Neural progenitor cell (in vitro differentiated cells): ENCODE measurements at regions not wholly inside any gene's neighbourhood (a gene's known extent, or its start where the extent isn't known, plus 50 kb on each side); places are given as distances from the start of the nearest gene placed in this dataset.

Experiments
- DNase-seq: peaks from one replicate; pipeline ENCODE4 v3.0.0-alpha.2; 2016; ENCODE audit warnings: low spot score
- H2AFZ ChIP-seq: fragments of 200-600 bp; sonication (generic); replicated peaks from 2 replicates; pipeline ENCODE4 v1.6.1; 2016; ENCODE audit warnings: antibody characterized with exemption
- H3F3A ChIP-seq: fragments of 200-600 bp; sonication (generic); 2 replicates; pipeline ENCODE4 v1.6.1; 2016; ENCODE audit warnings: antibody characterized with exemption, low read depth
- H3K27ac ChIP-seq: fragments of 200-600 bp; sonication (generic); 2 replicates; pipeline ENCODE4 v1.5.1; 2016; ENCODE audit warnings: mild to moderate bottlenecking
- H3K27me3 ChIP-seq: fragments of 200-600 bp; sonication (generic); 2 replicates; pipeline ENCODE4 v1.6.1; 2016; ENCODE audit warnings: mild to moderate bottlenecking, moderate library complexity
- H3K36me3 ChIP-seq: fragments of 200-600 bp; sonication (generic); 2 replicates; pipeline ENCODE4 v1.5.1; 2016
- H3K4me1 ChIP-seq: fragments of 200-600 bp; sonication (generic); 2 replicates; pipeline ENCODE4 v1.6.1; 2016; ENCODE audit warnings: mixed run types
- H3K4me2 ChIP-seq: fragments of 200-600 bp; sonication (generic); 2 replicates; pipeline ENCODE4 v1.6.1; 2016
- H3K4me3 ChIP-seq: fragments of 200-600 bp; sonication (generic); 2 replicates; pipeline ENCODE4 v1.5.1; 2016
- H3K79me2 ChIP-seq: fragments of 200-600 bp; sonication (generic); 2 replicates; pipeline ENCODE4 v1.6.1; 2016; ENCODE audit warnings: low read depth
- H3K9ac ChIP-seq: fragments of 200-600 bp; sonication (generic); 2 replicates; pipeline ENCODE4 v1.6.1; 2016
- H3K9me3 ChIP-seq: fragments of 200-600 bp; sonication (generic); 2 replicates; pipeline ENCODE4 v1.5.1; 2016; ENCODE audit warnings: low read depth
- H4K20me1 ChIP-seq: fragments of 200-600 bp; sonication (generic); 2 replicates; pipeline ENCODE4 v1.6.1; 2016; ENCODE audit warnings: low read depth
- H3K27ac Mint-ChIP-seq: 3 replicates; pipeline ENCODE4 v1.8.0; 2021; ENCODE audit warnings: mixed read lengths
- H3K27me3 Mint-ChIP-seq: 2 replicates; pipeline ENCODE4 v1.8.0; 2022; ENCODE audit warnings: low read depth, mild to moderate bottlenecking, inconsistent platforms, moderate library complexity, mixed read lengths; ENCODE audit not compliant: insufficient read depth
- H3K36me3 Mint-ChIP-seq: 3 replicates; pipeline ENCODE4 v1.8.0; 2021; ENCODE audit warnings: mixed read lengths
- H3K4me1 Mint-ChIP-seq: 3 replicates; pipeline ENCODE4 v1.8.0; 2021; ENCODE audit warnings: mixed read lengths
- H3K4me3 Mint-ChIP-seq: 3 replicates; pipeline ENCODE4 v1.8.0; 2021; ENCODE audit warnings: mild to moderate bottlenecking, moderate library complexity, mixed read lengths
- H3K9me3 Mint-ChIP-seq: 3 replicates; pipeline ENCODE4 v1.8.0; 2020; ENCODE audit warnings: mixed read lengths
- EZH2 ChIP-seq: fragments of 200-600 bp; sonication (generic); IDR thresholded peaks from 2 replicates; pipeline ENCODE4 v1.6.1; 2017; ENCODE audit warnings: antibody characterized with exemption, mild to moderate bottlenecking, moderate library complexity
- EZH2phosphoT487 ChIP-seq: fragments of 200-600 bp; sonication (generic); IDR thresholded peaks from 2 replicates; pipeline ENCODE4 v1.6.1; 2017; ENCODE audit warnings: antibody characterized with exemption
- TF ChIP-seq, protein P1 (sequence below): fragments of 200-600 bp; sonication (generic); IDR thresholded peaks from 2 replicates; pipeline ENCODE4 v1.5.1; 2017; ENCODE audit warnings: antibody characterized with exemption, mild to moderate bottlenecking

DNA sequence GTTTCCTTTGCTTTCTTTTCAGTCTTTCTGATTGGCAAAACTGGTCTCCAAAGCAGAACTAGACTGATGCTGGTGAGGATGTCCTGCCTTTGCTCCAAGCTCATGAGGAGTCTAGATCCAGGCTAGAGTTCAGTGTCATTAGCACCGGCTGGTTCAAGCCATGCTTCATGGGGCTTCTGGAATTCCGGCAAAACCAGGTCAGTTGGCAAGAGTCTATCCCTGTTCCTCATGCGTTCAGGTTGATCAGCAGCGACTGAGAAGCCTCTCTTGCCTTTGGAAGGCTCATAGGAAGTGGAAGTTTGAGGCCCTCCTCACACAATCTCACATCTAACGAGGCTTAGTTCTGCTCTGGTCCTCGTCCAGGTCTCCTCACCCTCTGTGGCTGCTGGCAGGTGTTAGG is 194.3 kb downstream of the HS3ST3A1 start:
- H3K27ac Mint-ChIP-seq: no peak overlapping the region
- no peak overlapping the region for H2AFZ ChIP-seq
- H3K4me3 ChIP-seq: no peak overlapping the region

DNA sequence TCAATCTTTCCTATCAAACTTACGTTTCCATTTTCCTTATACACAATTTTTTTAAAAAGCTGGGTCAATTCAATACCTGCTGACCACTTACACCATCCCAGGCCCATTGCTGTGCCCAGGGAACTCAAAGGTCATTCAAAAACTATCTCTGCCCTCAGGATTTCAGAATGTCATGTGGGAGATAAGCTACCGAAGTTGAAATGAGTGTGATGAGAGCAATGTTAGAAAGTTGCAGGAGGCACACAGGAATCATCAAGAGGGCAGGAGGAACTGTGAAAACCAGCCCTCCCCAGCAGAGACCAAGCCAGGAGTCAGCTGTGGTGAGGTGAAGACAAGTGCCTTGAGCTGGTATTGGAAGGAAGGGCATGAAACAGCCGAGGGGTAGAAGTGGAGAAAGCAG is 195.9 kb downstream of the HS3ST3A1 start:
- Histone ChIP-seq H3K9ac (no peak overlapping the region), H3K4me1 (peaks cover 12% of the 10 kb centered on the region), H3F3A (no peaks in the 10 kb centered on the region), H3K27me3 (no peaks in the 10 kb centered on the region), H2AFZ (no peak overlapping the region), H3K27ac (no peak overlapping the region), H4K20me1 (no peaks in the 10 kb centered on the region), H3K4me3 (no peak overlapping the region), H3K36me3 (no peaks in the 10 kb centered on the region), H3K9me3 (no peaks in the 10 kb centered on the region), H3K79me2 (no peaks in the 10 kb centered on the region), H3K4me2 (no peak overlapping the region)
- H3K27ac Mint-ChIP-seq: no peak overlapping the region
- H3K36me3 Mint-ChIP-seq: peaks cover 2% of the 10 kb centered on the region
- H3K9me3 Mint-ChIP-seq: peaks cover 3% of the 10 kb centered on the region
- no peaks in the 10 kb centered on the region for H3K27me3 Mint-ChIP-seq
- no peak overlapping the region for H3K4me3 Mint-ChIP-seq
- peaks cover 9% of the 10 kb centered on the region for H3K4me1 Mint-ChIP-seq
- DNase-seq: no peak
- TF ChIP-seq, protein P1, sequence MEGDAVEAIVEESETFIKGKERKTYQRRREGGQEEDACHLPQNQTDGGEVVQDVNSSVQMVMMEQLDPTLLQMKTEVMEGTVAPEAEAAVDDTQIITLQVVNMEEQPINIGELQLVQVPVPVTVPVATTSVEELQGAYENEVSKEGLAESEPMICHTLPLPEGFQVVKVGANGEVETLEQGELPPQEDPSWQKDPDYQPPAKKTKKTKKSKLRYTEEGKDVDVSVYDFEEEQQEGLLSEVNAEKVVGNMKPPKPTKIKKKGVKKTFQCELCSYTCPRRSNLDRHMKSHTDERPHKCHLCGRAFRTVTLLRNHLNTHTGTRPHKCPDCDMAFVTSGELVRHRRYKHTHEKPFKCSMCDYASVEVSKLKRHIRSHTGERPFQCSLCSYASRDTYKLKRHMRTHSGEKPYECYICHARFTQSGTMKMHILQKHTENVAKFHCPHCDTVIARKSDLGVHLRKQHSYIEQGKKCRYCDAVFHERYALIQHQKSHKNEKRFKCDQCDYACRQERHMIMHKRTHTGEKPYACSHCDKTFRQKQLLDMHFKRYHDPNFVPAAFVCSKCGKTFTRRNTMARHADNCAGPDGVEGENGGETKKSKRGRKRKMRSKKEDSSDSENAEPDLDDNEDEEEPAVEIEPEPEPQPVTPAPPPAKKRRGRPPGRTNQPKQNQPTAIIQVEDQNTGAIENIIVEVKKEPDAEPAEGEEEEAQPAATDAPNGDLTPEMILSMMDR: no peak
- no peak for TF ChIP-seq EZH2phosphoT487
- no peak for TF ChIP-seq EZH2

More for the DNA sequence above, 194.3 kb downstream of the HS3ST3A1 start:
- no peaks in the 10 kb centered on the region for H3K27me3 ChIP-seq
- no peak for DNase-seq
- H3K9ac ChIP-seq: no peak overlapping the region
- no peak overlapping the region for H3K27ac ChIP-seq
- H3K36me3 Mint-ChIP-seq: peaks cover 2% of the 10 kb centered on the region
- peaks cover 12% of the 10 kb centered on the region for H3K4me1 ChIP-seq
- no peak overlapping the region for H3K4me2 ChIP-seq
- no peaks in the 10 kb centered on the region for H3F3A ChIP-seq
- H3K27me3 Mint-ChIP-seq: no peaks in the 10 kb centered on the region
- no peaks in the 10 kb centered on the region for H3K79me2 ChIP-seq
- no peak overlapping the region for H3K4me3 Mint-ChIP-seq
- H4K20me1 ChIP-seq: no peaks in the 10 kb centered on the region
- peaks cover 3% of the 10 kb centered on the region for H3K9me3 Mint-ChIP-seq
- no peaks in the 10 kb centered on the region for H3K9me3 ChIP-seq
- H3K36me3 ChIP-seq: no peaks in the 10 kb centered on the region
- H3K4me1 Mint-ChIP-seq: peaks cover 9% of the 10 kb centered on the region
- TF ChIP-seq, protein P1: no peak
- TF ChIP-seq EZH2phosphoT487 (no peak), EZH2 (no peak)

- no peaks in the 10 kb centered on the region for H4K20me1 ChIP-seq
- H3K4me3 ChIP-seq: no peak overlapping the region
- no peak overlapping the region for H3K9ac ChIP-seq
- no peak overlapping the region for H3K27ac ChIP-seq
- no peak for DNase-seq
- no peak overlapping the region for H2AFZ ChIP-seq
- no peak overlapping the region for H3K4me2 ChIP-seq
- Mint-ChIP-seq H3K27me3 (no peaks in the 10 kb centered on the region), H3K27ac (no peak overlapping the region), H3K36me3 (peaks cover 2% of the 10 kb centered on the region), H3K4me1 (peaks cover 9% of the 10 kb centered on the region), H3K9me3 (peaks cover 3% of the 10 kb centered on the region), H3K4me3 (no peak overlapping the region)
- H3K9me3 ChIP-seq: no peaks in the 10 kb centered on the region
- H3K27me3 ChIP-seq: no peaks in the 10 kb centered on the region
- TF ChIP-seq EZH2: no peak
- TF ChIP-seq EZH2phosphoT487: no peak
- TF ChIP-seq, protein P1: no peak
- no peaks in the 10 kb centered on the region for H3K36me3 ChIP-seq
- H3F3A ChIP-seq: no peaks in the 10 kb centered on the region
- no peaks in the 10 kb centered on the region for H3K79me2 ChIP-seq
- H3K4me1 ChIP-seq: peaks cover 12% of the 10 kb centered on the region
Observed at GRCh38 chr17:13405080-13405479, 196.6 kb downstream of the HS3ST3A1 start.
